COLO829 (cell line): ENCODE measurements at regions not wholly inside any gene's neighbourhood (a gene's known extent, or its start where the extent isn't known, plus 50 kb on each side); places are given as distances from the start of the nearest gene placed in this dataset.

Experiments used
- DNase-seq: peaks from one replicate; pipeline ENCODE4 v3.0.0; 2012; ENCODE audit warnings: low spot score

GRCh38 chr10:3310016-3310784 is 137.6 kb upstream of the PITRM1 start:
- DNase-seq = no peak

- DNase-seq = no peak
Measured at GRCh38 chr10:3306050-3306449, 133.5 kb upstream of the PITRM1 start.

- no peak for DNase-seq
Measured at GRCh38 chr10:3295582-3296151, 123.1 kb upstream of the PITRM1 start.

GRCh38 chr10:3294919-3295581 is 122.5 kb upstream of the PITRM1 start:
- no peak for DNase-seq

GRCh38 chr10:3293581-3294431 is 121.2 kb upstream of the PITRM1 start:
- no peak for DNase-seq

GRCh38 chr10:3292636-3293035 is 120.1 kb upstream of the PITRM1 start:
- DNase-seq = no peak

GRCh38 chr10:3290550-3290949 is 118.0 kb upstream of the PITRM1 start:
- no peak for DNase-seq

- no peak for DNase-seq
Measured at GRCh38 chr10:3287572-3288445, 115.2 kb upstream of the PITRM1 start.

- DNase-seq = no peak
Measured at GRCh38 chr10:3282674-3283017, 110.1 kb upstream of the PITRM1 start.

- DNase-seq = peak; percentile 54
Measured at GRCh38 chr10:3281941-3282673, 109.5 kb upstream of the PITRM1 start.

GRCh38 chr10:3278771-3279170 is 106.2 kb upstream of the PITRM1 start:
- DNase-seq = no peak

- no peak for DNase-seq
Measured at GRCh38 chr10:3277566-3277965, 105.0 kb upstream of the PITRM1 start.

- DNase-seq = no peak
Measured at GRCh38 chr10:3274414-3274813, 101.8 kb upstream of the PITRM1 start.

- no peak for DNase-seq
Measured at GRCh38 chr10:3273966-3274365, 101.4 kb upstream of the PITRM1 start.

GRCh38 chr10:3272300-3272699 is 99.7 kb upstream of the PITRM1 start:
- DNase-seq = no peak

GRCh38 chr10:3271354-3272115 is 99.0 kb upstream of the PITRM1 start:
- DNase-seq = no peak

GRCh38 chr10:3270577-3271316 is 98.2 kb upstream of the PITRM1 start:
- DNase-seq = no peak

GRCh38 chr10:3268025-3268424 is 95.4 kb upstream of the PITRM1 start:
- no peak for DNase-seq

GRCh38 chr10:3265088-3265487 is 92.5 kb upstream of the PITRM1 start:
- DNase-seq = no peak
